PC-9 (cell line): ENCODE measurements at regions not wholly inside any gene's neighbourhood (a gene's known extent, or its start where the extent isn't known, plus 50 kb on each side); places are given as distances from the start of the nearest gene placed in this dataset.

Experiments
- EZH2 ChIP-seq: fragments of 200-600 bp; sonication (generic); IDR thresholded peaks from 2 replicates; pipeline ENCODE4 v1.8.0; 2017; ENCODE audit warnings: antibody characterized with exemption, low read depth
- TF ChIP-seq, protein P1 (sequence below): fragments of 200-600 bp; sonication (generic); conservative IDR thresholded peaks from 2 replicates; pipeline ENCODE4 v1.6.1; 2017; ENCODE audit warnings: mixed run types, antibody characterized with exemption, mild to moderate bottlenecking, moderate library complexity

DNA sequence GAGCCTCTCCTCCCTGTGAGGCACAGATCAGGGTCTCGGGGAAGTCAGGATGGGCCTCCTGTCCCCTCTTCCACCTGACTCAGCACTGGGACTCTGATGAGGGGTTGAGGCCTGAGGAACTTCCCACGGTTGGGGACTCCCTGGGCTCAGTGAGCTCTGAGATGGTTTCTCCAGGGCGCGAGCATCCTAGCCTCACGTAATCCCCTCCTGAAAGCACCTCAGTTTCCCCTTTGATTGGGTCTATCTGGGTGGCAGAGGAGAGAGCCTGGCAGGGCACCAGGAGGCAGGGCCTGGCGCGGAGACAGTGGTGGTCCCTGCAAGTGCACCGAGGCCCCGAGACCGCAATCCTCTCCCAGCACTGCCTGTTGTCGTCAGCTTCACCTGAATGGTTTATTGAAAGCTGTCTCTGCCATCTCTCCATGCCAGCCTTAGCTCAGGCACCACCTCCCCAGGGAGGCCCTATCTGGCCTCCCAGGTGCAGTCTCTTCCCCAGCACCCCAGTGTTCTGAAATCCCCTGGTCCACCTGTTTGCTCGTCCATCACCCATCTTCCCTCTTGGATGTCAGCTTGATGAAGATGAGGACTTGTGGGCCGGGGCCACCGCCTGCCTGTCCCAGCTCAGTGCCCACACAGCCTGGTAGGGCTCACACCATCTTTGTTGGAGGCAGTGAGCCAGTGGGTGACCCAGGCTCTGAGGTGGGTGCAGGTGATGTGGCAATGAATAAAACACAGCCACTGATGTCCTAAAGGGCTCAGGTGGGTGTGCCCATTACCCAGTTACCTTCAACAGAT is 52.2 kb upstream of the PCSK6 start:
- TF ChIP-seq, protein P1, sequence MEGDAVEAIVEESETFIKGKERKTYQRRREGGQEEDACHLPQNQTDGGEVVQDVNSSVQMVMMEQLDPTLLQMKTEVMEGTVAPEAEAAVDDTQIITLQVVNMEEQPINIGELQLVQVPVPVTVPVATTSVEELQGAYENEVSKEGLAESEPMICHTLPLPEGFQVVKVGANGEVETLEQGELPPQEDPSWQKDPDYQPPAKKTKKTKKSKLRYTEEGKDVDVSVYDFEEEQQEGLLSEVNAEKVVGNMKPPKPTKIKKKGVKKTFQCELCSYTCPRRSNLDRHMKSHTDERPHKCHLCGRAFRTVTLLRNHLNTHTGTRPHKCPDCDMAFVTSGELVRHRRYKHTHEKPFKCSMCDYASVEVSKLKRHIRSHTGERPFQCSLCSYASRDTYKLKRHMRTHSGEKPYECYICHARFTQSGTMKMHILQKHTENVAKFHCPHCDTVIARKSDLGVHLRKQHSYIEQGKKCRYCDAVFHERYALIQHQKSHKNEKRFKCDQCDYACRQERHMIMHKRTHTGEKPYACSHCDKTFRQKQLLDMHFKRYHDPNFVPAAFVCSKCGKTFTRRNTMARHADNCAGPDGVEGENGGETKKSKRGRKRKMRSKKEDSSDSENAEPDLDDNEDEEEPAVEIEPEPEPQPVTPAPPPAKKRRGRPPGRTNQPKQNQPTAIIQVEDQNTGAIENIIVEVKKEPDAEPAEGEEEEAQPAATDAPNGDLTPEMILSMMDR = no peak
- TF ChIP-seq EZH2 = no peak
